ENCODE measurements at regions not wholly inside any gene's neighbourhood (a gene's known extent, or its start where the extent isn't known, plus 50 kb on each side); places are given as distances from the start of the nearest gene placed in this dataset.

DNA sequence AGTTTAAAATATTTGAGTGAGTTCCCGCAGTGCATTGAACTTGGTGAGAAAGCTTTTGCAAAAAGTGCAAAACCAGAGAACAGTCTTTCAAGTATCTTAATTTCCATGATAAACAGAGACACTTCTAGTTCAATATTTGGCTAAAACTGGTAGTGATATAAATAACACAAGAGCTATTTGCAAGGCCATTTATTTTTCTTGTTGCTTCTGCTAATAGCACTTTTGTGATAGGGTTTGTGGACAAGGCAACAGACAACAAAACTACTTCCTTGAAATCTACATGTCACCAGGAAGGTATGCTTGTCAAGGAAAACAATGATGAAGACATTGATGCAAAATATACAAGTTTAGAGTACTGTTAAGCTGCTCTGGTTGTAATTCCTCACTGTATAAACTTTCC, 1225.1 kb downstream of the OTOL1 start:
- no peak overlapping the region for H3K27ac ChIP-seq (ENCODE audit: extremely low read length, insufficient read depth, low read length)
- no peaks in the 10 kb centered on the region for H3K36me3 ChIP-seq (replicated peaks in 1 of 2; ENCODE audit: control insufficient read depth in 1 of 2, insufficient read depth in 2 of 2, low read length in 2 of 2)
- DNase-seq (ENCODE audit: low spot score) (no peak), ATAC-seq (no peak), FAIRE-seq (no peak)
- no peaks in the 10 kb centered on the region for H3K27me3 ChIP-seq (ENCODE audit: control insufficient read depth in 1 of 2, insufficient read depth in 2 of 2, low read length in 2 of 2)
- ChIA-PET CTCF (ENCODE audit: low intra/inter-chr PET ratio, low total read pairs) (no interaction called here), POLR2A (no interaction called here)
- H3K9ac ChIP-seq (ENCODE audit: insufficient read depth, low read depth, low read length) = no peak overlapping the region
- H3K4me2 ChIP-seq (ENCODE audit: low read depth, low read length) = no peak overlapping the region
- no peak overlapping the region for H2AFZ ChIP-seq (ENCODE audit: low read length)
- intact Hi-C loops (cut with micrococcal nuclease; ENCODE audit: unreplicated experiment) = no loop called here
- WGBS (ENCODE audit: low lambda C conversion rate) = 0% methylated on average over 1 of the region's 1 CpG
- TF ChIP-seq SOX6 (IDR thresholded peaks at IDR 0.05) = no peak
- TF ChIP-seq SOX6 (CRISPR knock-in tag; IDR thresholded peaks at IDR 0.05) = no peak
- TF ChIP-seq THAP7 (CRISPR knock-in tag; IDR thresholded peaks at IDR 0.05) = no peak
- no peak for TF ChIP-seq FIP1L1 (IDR thresholded peaks at IDR 0.05; ENCODE audit: borderline replicate concordance, insufficient read depth, low read depth, low read length)
- no peak for TF ChIP-seq BRD4 (CRISPR knock-in tag; IDR thresholded peaks at IDR 0.05)
- TF ChIP-seq, protein P1, sequence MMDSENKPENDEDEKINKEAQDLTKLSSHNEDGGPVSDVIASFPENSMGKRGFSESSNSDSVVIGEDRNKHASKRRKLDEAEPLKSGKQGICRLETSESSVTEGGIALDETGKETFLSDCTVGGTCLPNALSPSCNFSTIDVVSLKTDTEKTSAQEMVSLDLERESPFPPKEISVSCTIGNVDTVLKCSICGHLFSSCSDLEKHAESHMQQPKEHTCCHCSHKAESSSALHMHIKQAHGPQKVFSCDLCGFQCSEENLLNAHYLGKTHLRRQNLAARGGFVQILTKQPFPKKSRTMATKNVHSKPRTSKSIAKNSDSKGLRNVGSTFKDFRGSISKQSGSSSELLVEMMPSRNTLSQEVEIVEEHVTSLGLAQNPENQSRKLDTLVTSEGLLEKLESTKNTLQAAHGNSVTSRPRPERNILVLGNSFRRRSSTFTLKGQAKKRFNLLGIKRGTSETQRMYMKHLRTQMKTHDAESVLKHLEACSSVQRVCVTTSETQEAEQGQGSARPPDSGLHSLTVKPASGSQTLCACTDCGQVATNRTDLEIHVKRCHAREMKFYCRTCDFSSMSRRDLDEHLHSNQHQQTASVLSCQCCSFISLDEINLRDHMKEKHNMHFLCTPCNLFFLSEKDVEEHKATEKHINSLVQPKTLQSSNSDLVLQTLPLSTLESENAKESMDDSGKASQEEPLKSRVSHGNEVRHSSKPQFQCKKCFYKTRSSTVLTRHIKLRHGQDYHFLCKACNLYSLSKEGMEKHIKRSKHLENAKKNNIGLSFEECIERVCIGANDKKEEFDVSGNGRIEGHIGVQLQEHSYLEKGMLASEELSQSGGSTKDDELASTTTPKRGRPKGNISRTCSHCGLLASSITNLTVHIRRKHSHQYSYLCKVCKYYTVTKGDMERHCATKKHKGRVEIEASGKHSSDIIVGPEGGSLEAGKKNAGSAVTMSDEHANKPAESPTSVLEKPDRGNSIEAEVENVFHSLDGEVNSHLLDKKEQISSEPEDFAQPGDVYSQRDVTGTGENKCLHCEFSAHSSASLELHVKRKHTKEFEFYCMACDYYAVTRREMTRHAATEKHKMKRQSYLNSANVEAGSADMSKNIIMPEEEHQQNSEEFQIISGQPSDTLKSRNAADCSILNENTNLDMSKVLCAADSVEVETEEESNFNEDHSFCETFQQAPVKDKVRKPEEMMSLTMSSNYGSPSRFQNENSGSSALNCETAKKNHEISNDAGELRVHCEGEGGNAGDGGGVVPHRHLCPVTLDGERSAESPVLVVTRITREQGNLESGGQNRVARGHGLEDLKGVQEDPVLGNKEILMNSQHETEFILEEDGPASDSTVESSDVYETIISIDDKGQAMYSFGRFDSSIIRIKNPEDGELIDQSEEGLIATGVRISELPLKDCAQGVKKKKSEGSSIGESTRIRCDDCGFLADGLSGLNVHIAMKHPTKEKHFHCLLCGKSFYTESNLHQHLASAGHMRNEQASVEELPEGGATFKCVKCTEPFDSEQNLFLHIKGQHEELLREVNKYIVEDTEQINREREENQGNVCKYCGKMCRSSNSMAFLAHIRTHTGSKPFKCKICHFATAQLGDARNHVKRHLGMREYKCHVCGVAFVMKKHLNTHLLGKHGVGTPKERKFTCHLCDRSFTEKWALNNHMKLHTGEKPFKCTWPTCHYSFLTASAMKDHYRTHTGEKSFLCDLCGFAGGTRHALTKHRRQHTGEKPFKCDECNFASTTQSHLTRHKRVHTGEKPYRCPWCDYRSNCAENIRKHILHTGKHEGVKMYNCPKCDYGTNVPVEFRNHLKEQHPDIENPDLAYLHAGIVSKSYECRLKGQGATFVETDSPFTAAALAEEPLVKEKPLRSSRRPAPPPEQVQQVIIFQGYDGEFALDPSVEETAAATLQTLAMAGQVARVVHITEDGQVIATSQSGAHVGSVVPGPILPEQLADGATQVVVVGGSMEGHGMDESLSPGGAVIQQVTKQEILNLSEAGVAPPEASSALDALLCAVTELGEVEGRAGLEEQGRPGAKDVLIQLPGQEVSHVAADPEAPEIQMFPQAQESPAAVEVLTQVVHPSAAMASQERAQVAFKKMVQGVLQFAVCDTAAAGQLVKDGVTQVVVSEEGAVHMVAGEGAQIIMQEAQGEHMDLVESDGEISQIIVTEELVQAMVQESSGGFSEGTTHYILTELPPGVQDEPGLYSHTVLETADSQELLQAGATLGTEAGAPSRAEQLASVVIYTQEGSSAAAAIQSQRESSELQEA (CRISPR knock-in tag; IDR thresholded peaks at IDR 0.05; ENCODE audit: not compliant biosample characterization) = no peak
- in situ Hi-C loops (cut with HindIII; ENCODE audit: extremely low pct_ligation_motif_present, low pct_unique_long_range_greater_than_20kb) = no loop called here
- H3K4me3 ChIP-seq (replicated peaks in 1 of 3; ENCODE audit: insufficient read depth in 1 of 3, low read depth in 2 of 3, low read length in 3 of 3) = no peak overlapping the region
- no peaks in the 10 kb centered on the region for H3K4me1 ChIP-seq (ENCODE audit: insufficient read depth, low read length)
- H3K79me2 ChIP-seq (ENCODE audit: insufficient read depth, low read length) = no peaks in the 10 kb centered on the region
- BruUV-seq (replicated peaks) = no TSS peak
- H4K20me1 ChIP-seq (ENCODE audit: insufficient read depth, low read length) = no peaks in the 10 kb centered on the region
- H3K9me3 ChIP-seq (ENCODE audit: low read length) = no peaks in the 10 kb centered on the region

Data from HepG2 (cell line).